Limb (tissue), 2 donors: ENCODE measurements at regions not wholly inside any gene's neighbourhood (a gene's known extent, or its start where the extent isn't known, plus 50 kb on each side); places are given as distances from the start of the nearest gene placed in this dataset.

Source experiments
- DNase-seq, 2 donors: peaks; one replicate each; pipeline ENCODE4 v3.0.0-alpha.2; 2016; ENCODE audit errors: extremely low spot score in 2 of 2

DNA sequence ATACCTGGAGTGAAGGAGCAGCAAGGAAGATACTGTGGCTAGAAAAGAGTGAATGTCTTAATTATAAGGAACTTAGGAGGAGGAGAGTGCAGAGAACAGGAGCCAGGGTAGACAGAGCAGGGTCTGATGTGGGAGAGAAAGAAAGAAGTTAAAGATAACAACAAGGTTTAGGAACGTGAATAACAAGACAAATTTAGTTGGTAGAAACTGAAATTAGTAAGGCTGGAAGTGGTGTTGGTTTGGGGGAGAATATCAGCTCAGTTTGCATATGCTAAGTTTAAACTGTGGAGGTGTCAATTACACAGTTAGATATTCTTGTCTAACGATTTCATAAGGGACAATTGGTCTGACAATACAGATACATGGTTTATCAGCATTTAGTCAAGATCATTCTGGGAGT is 1123.7 kb upstream of the PABPC4L start:
- DNase-seq: no peak

DNA sequence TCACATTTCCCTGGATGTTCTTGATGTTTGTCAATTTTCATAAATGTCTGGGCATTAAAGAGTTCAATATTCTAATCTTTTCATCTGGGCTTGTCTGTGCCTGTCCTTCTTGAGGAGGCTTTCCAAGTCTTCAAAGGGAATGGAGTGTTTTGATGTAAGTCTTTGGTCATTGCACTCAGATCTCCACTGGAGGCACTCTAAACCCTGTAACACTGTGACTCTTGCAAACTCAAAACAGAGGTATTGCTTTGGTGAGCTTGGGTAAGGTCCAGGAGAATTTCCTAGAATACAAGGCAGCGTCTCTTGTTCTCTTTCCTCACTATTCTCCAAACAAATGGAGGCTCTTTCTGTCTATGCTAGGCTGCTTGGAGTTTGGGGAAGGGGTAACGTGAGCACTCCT is 1118.1 kb upstream of the PABPC4L start:
- no peak for DNase-seq

DNA sequence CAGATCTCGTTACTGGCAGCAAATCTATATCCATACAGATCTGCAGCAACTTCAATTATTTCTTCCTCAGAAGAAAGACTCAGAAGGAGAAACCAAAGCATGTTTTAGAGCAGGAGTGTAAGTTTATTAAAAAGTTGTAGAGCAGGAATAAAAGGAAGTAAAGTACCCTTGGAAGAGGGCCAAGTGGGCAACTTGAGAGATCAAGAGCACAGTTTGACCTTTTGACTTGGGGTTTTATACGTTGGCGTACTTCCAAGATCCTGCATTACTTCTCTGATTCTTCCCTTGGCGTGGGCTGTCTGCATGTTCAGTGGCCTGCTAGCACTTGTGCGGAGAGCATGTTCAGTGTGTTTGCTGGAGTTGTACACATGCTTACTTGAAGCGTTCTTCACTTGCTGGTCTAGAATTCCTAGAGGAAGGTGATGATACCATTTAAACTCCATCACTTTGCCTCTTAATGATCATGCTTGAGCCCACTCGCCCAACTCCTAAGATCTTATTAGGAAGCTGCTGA is 1114.7 kb upstream of the PABPC4L start:
- no peak for DNase-seq

DNA sequence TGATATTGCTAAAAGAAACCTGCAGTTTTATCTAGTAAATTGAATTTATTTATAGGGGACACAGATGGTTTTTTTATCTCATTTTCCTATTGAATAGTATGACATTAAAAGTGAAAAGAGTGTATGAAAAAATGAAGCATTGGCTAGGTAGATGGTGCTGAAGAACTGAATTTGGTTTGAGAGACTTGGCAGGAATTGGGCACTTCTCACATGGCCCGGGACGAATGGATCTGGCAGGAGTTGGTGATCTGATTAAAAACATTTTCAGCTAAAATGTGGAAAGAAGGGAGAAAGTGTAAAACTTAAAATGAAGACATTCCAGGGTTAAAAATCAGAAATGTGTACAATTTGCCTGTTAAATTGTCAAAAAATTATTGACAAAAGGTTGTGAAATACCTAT is 1088.5 kb upstream of the PABPC4L start:
- no peak for DNase-seq

DNA sequence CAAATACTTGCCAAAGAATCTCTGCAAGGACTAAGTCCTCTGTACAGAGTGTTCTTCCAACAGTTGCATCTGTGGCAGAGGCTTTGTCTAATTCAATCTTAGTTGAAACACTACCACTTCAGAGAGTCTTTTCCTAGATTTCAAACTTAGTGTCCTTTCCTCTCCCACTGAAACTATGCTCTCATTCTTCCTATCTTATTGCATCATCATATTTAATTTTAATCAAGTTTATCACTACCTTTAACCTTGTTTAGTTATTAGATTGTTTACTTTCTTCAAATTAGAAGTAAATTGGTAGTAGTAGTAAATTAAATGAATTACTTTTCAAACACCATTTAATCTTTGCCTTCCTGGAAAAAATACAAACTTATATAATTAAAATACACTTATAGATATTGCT is 1082.3 kb upstream of the PABPC4L start:
- no peak for DNase-seq

DNA sequence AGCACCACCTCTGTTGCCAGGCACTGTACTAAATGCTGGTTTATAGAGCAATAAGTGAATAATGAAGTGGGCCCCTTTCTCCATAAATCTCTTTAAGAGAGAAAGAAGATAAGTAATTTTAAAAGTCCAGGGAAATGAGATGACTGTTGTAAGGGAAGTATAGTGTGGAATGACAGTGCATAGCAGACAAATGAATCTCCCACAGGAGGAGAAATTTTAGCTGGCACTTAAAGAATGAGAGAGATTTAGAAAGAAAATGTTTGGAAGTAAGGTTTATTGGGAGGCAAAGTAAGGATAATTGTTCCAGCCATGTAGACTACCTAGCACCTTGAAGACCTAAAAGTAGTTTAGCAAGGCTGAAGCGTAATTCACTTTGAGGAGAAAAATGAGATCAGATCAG is 1081.1 kb upstream of the PABPC4L start:
- no peak for DNase-seq

DNA sequence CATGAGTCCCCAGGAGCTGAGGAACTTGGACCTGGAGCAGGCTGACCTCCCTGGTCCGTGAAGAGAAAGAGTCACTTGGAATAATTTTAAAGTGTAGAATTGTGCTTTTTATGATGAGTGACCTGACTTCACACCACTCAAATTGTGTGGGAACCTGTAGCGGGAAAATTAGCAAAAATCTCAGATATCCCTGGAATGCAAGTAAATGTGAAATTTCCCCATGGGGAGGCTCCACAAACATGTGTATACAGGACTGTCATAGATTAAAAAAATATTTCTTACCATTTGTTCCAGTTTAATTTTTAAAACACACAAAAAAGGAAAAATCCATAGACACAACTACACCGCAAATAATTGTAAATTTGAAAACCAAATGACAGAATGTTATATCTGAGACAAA is 1079.6 kb upstream of the PABPC4L start:
- no peak for DNase-seq

DNA sequence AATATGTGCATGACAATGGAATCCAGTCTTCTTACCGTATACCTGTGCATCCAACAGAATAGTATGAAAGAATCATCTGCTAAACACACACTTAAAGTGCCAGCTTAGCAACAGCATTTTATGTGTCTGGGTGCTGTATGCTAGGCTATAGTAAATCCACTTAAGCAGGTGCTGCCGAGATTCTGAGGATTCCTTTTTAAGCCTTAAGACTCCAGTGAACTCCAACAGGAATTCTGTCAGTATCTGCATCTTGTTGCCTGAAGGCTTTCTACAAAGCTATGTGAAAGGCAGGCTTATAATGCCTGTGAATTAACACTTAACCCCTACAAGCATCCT is 1076.4 kb upstream of the PABPC4L start:
- no peak for DNase-seq

DNA sequence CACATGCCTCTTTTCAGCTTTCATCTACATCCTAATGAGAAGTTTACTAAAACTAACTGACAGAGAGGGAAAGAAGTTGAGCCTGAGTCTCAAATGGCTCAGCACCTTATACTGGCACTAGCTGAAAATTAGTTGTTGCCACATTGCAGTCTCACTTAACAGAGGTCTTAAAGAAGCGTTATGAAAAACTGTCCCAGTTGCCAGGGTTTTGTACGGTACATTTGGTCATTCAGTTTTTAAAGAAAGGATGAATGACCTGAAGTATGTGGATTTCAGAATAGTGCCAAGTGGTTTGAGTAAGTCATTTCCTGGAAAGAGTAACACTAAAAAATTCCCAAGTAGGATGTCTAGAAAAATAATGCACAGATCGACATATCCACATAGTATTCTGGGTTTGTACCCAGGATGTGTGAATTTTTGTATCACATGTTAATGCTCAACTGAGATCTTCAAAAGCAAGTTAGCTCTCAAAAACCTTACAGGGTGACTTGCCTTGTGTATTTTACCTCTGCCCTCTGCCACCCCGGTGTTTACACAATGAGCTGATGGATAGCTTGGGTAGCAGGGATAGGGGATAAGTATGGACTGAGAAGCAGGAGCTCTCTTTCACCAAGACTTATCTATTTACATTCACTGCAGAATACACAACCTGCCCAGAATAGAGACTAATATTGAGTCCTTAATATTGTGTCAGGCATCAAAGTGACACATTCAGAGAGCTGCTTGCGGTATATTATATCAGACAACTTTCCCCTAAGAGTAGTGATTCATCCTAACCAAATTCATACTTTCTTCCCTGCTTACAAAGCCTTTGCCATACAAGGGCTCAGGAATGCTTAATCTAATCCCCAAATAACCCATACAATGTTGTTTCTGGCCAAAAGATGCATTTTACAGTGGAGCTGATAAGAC is 1075.7 kb upstream of the PABPC4L start:
- DNase-seq: no peak

DNA sequence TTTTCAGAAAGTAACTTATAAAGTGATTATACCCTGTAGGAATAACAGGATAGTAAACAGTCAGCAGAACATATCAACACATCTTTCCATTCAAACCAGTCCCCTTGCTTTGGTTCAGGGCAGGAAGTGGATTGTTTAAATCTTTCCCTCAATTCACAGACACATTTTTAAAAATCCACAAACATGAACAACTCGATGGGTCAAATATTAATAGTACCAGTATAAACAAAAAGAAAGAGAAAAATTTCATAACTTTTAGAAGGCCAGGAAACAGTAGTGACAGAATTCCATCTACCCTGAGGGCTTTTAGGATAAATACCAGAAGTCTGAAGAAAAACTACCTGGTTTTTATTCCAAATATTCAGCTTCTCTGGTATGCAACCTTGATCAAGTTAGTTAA is 1072.8 kb upstream of the PABPC4L start:
- no peak for DNase-seq

DNA sequence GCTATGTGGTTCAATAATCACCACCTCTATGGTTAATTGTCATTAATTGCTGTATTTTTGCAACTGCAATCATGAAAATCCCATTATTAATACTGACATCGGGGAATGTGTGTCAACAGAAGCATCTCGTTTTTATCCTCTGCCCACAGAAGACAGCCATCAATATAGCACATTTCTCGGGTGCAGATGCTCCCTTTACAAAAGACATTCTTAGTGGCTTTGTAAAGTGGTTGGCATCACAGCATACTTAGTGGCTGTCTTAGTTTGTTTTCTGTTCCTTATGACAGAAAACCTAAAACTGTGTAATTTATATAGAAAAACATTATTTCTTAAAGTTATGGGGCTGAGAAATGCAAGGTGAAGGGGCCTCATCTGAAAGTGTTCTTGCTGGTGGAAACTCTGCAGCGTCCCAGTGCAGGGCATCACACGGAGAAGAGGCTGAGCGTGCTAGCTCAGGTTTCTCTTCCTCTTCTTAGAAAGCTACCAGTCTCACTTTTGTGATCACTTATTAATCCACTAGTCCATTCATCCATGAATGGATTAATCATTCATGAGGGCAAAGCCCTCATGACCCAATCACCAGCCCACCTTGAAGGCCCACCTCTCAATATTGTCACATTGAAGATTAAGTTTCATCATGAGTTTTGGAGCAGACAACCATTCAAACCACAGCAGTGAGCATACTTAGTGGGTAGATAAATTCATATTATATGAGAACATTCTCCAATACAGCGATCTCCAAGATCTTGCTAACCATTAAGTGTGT is 1067.7 kb upstream of the PABPC4L start:
- no peak for DNase-seq

DNA sequence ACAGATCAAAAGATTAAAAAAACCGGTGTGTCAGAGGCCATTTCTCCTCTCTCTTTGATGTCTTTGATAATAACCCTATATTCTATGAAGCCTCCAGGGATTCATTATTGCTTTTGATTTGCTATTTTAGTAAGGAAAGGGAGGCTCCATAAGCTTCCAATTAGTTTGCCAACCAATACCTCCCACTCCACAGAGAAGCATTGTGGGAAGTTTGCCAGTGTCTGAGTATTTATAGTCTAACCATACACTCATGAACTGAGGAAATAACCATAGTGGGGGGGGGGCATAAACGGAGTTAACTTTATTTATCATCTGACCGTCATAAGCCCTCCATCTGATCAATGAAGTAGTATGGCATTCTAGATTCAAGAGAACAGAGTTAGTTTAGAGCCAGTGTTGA is 1066.8 kb upstream of the PABPC4L start:
- DNase-seq: no peak

DNA sequence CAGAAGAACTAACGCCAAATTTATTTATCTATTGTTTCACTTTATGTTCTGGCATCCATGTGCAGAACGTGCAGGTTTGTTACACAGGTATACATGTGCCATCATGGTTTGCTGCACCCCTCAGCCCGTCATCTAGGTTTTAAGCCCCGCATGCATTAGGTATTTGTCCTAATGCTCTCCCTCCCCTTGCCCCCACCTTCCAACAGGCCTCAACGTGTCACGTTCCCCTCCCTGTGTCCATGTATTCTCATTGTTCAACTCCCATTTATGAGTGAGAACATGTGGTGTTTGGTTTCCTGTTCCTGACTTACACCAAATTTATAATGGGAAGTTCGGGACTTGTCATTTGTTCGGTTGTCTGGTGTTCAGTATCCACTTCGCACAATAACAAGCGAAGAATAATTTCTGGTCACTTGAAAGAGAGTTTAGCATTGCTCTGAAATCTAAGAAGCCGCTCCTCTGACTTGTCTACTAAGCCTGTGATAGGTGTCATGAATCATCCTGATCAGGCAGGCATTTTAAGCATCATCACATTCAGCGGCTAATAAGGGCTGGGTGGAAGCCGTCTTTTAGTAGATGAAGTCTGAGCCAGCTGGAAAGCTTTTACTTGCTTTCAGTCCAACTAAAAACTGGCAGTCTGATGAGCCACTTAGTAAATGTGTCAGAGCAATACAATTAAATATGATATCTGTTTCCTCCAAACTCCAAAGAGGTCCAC is 1065.7 kb upstream of the PABPC4L start:
- DNase-seq: no peak

DNA sequence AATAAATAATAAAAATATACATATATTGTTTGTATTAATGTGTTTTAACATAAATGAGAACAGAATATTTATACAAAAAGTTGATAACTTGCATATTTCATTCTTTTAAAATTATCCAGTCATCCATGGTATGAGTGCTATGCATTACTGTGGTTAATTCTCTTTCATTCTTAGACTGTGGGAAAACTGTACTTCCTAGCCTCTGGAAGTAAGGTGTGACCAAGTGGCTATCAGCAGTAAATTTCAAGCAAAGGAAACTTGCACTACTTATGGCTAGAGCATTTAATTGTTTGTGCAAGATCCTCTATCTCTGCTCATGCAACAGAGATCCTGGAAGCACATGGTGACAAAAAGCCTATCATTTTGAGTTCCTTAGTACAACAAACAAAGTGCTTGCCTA is 1054.5 kb upstream of the PABPC4L start:
- DNase-seq: no peak

DNA sequence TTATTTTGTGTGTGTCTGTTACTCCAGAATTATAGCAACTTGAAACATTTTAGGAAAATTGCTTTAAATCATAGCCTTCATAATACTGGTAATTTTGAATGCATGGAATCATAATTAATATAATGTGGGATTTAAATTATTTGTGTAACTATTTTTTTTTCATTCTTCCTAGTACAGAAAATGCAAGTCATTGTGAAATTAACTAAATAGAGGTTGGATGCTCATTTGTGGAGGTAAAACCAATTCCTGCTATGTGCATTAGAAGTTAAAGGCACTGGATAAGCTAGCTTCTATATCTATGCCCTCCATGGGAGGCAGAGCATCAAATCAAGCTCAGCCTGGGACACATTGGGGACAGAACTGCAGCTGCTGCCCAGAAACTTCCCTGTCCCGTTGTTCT is 1048.5 kb upstream of the PABPC4L start:
- no peak for DNase-seq

DNA sequence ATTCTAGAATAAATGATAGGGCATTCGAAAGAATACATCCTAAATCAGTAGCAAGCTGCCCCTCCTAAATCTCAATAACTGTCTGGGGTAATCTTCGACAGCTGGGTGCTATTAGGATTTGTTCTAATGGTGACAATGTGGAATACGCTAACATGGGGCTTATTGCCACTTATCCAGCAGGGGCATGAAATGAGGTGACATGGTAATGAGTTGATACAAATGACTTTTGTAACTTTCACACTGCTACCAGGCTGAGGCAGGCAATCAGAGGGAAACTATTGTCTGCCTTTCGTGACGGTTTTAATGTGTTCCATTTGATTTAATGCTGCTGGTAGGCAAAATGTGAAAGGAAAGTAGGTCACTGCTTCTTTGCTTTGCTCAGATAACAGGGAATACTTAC is 1047.4 kb upstream of the PABPC4L start:
- no peak for DNase-seq

DNA sequence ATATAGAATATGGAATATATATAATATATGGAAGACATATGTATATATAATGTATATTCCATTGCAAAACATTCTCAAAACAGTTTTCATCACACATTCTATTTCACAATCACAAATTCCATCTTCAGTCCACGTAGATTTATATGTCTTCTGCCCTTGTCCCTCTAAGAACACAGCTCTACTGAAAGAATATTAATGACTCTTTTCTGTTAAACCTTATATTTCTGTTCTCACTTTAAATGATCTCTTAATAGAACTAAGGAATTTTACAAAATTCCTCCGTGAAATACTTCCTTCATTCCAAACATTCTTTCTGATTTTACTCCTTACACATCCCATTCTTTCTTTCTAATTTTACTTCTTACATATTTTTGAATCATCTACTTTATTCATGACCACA is 1043.1 kb upstream of the PABPC4L start:
- DNase-seq: no peak

DNA sequence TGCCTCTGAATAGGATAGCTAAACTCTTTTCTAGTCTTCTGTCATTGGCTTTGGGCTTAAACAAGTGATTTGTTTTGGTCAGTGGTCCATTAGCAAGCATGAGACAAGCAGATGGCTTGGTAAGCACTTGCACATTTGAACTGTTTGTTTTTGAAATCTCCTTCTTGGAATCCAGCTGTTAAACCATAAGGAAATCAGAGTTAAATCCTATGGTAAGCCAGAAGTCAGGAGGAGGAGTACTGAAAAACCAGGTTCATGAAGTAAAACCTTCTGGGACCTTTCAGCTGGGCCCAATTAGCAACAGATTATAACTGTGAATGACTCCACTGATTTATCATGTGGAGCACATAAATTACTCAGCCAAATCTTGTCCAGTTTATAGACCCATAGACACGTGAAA is 1042.5 kb upstream of the PABPC4L start:
- DNase-seq: no peak

DNA sequence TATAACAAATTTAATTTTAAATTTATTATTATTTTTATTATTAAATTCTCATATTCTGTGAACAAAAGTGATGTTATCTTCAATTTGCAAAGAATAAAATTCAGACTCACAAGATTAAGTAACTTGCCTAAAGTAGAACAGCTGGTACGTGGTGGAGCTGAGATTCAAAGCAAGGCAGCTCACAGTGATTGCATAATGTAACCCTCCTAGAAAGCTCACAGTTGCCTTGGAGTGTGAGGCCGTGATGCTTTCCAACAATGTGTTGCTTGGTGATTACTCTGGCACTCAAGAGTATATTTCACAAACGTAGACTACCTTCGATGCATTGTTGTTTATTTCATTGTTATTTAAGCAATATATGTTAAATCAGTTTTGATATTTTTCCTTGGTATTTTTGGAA is 1039.2 kb upstream of the PABPC4L start:
- DNase-seq: no peak

DNA sequence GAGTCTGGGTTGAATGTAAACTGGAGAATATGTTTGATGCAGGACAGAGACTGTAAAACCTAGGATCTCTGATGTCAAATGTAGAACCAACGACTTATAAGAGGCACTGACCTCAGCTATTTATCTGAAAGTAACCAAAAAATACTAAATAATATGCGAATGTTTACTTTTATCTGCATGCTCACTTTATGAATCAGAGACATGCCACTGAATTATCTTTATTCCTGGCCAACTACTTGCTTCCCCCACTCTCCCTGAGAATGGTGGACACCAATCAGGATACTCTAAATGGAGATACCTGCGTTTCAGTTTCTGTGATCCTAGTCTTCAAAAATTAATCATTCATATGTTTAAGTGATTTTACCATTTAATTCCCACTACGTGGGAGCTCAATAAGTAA is 1038.4 kb upstream of the PABPC4L start:
- no peak for DNase-seq

DNA sequence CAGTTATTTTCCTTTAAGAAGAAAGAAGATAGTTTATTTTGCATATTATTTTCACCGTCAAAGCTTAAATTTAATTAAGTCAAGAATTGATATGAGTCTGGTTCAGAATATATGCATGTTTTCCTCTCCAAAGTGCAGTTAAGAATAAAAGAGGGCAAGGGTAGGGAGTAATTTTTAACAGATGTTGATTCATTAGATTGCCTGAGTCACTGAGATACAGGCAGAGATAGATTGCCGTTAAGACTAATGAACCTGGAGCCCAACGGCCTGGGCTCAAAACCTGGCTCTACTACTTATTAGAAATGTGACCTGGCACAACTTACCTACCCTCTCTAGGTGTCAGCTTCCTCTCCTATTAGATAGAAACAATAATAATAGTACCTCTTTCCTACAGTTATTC is 1037.4 kb upstream of the PABPC4L start:
- no peak for DNase-seq

DNA sequence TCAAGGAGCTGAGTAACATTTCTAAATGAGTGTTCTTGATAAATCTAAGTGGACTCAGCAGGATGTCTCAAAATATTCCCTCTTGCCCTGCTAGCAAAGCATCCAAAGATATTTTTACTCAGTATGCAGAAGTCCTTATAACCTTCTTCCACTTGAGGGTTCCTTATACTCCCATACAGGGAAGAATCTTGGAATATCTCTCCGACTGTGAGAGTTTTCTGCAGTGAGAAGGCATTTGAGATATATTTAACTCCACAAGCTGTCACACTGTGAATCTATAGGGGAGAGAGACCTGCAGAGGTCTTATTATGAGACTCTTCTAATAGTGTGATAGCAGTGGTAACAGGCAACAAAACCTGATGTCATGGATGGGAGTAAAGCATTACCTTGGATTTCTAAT is 1034.5 kb upstream of the PABPC4L start:
- DNase-seq: no peak
